ENCODE measurements at regions not wholly inside any gene's neighbourhood (a gene's known extent, or its start where the extent isn't known, plus 50 kb on each side); places are given as distances from the start of the nearest gene placed in this dataset. TPM values are rescaled to one million over a fixed set of nuclear protein-coding genes. Genes with fewer than 3 reads are reported as not detected.

DNA sequence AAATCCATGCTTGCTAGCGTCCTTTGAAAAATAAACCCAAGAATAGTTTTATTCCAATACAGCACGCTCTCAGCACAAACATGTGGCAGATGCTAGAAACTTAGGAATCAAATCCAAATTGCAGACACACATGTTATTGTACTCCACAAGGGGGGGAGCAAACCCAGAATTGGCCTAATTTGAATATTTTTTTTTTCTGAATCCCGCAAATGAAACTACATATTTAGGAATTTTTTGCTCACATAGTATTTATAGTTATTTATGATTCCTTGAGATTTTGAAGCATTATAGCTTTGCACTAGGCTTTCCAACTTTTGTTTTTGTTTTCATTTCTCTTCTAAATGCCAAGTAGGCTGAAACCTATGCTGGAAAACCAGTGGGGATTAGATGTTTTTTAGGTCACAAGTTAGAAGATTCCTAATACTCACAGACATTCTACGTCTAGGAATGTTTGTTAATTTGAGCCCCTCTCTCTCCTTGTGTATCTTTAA is 59.3 kb upstream of the CDH11 start:
- no peak for DNase-seq (ENCODE audit: low read depth in 2 of 3, low spot score in 2 of 3)

GRCh38 chr16:65178151-65178550 is 56.3 kb upstream of the CDH11 start:
- no peak for DNase-seq (ENCODE audit: low read depth in 2 of 3, low spot score in 2 of 3)

GRCh38 chr16:65176603-65177002 is 54.7 kb upstream of the CDH11 start:
- no peak for DNase-seq (ENCODE audit: low read depth in 2 of 3, low spot score in 2 of 3)

- DNase-seq (ENCODE audit: low read depth in 2 of 3, low spot score in 2 of 3) = no peak
These were observed 50.5 kb upstream of the CDH11 start for GRCh38 chr16:65172356-65172755.

Small RNA genes lying in the stretch of these regions (small RNA-seq; reads per million reads assigned to genes)
- gene AC025281.1 = not detected
- not detected for gene RNA5SP428

Data from hematopoietic multipotent progenitor cell (in vitro differentiated cells).